ENCODE measurements at regions not wholly inside any gene's neighbourhood (a gene's known extent, or its start where the extent isn't known, plus 50 kb on each side); places are given as distances from the start of the nearest gene placed in this dataset.

DNA sequence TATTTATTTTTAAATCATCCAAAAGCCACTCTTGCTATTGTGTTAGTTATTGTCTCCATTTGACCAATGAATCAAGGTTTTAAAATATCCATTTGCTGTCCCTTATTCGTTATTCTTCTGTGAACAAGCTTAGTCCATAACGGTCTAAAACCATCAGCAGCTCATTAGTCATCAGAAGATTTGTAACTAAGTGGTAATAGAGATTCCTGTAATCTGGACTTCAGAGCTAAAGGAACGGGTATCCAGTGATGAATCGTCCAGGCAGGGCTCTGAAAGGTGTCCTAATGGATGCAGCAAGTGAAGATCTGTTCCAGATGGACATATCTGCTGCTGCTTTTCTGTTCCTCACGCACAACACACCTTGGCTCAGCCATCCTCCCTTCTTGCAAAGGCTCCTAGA, 362.7 kb upstream of the CFAP20DC start:
- TF ChIP-seq POLR2A (IDR thresholded peaks at IDR 0.05): no peak
- TF ChIP-seq, protein P1, sequence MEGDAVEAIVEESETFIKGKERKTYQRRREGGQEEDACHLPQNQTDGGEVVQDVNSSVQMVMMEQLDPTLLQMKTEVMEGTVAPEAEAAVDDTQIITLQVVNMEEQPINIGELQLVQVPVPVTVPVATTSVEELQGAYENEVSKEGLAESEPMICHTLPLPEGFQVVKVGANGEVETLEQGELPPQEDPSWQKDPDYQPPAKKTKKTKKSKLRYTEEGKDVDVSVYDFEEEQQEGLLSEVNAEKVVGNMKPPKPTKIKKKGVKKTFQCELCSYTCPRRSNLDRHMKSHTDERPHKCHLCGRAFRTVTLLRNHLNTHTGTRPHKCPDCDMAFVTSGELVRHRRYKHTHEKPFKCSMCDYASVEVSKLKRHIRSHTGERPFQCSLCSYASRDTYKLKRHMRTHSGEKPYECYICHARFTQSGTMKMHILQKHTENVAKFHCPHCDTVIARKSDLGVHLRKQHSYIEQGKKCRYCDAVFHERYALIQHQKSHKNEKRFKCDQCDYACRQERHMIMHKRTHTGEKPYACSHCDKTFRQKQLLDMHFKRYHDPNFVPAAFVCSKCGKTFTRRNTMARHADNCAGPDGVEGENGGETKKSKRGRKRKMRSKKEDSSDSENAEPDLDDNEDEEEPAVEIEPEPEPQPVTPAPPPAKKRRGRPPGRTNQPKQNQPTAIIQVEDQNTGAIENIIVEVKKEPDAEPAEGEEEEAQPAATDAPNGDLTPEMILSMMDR (IDR thresholded peaks at IDR 0.05): no peak
